ENCODE measurements at regions not wholly inside any gene's neighbourhood (a gene's known extent, or its start where the extent isn't known, plus 50 kb on each side); places are given as distances from the start of the nearest gene placed in this dataset.

DNA sequence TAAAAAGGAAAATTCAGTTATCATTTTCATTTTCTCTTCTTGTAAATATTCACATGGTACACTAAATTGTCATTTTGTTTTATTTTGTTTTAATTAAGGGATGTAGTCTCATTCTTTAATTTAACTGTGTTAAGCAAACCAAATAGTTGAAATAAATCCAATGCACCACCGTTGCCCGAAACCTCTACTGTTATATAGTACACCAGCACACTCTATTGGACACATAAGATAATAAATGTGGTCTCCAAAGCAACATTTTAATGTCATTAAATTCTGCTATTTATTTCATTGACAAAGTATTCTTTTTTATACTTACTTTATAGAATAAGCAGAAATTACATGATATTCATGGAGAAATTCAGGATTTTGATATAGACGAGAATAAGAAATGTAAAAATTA, 156.4 kb upstream of the FREM2 start:
- H3K4me3 Mint-ChIP-seq = no peak overlapping the region
- no peak overlapping the region for H3K27ac Mint-ChIP-seq
- DNase-seq = no peak
- ATAC-seq (replicated peaks in 1 of 2) = no peak
- no peaks in the 10 kb centered on the region for H3K4me1 Mint-ChIP-seq (ENCODE audit: low read depth)
- H3K27me3 Mint-ChIP-seq (ENCODE audit: low read depth) = no peaks in the 10 kb centered on the region
- H3K36me3 Mint-ChIP-seq (ENCODE audit: insufficient read depth in 2 of 2) = no peaks in the 10 kb centered on the region
- H3K9me3 Mint-ChIP-seq = no peaks in the 10 kb centered on the region

DNA sequence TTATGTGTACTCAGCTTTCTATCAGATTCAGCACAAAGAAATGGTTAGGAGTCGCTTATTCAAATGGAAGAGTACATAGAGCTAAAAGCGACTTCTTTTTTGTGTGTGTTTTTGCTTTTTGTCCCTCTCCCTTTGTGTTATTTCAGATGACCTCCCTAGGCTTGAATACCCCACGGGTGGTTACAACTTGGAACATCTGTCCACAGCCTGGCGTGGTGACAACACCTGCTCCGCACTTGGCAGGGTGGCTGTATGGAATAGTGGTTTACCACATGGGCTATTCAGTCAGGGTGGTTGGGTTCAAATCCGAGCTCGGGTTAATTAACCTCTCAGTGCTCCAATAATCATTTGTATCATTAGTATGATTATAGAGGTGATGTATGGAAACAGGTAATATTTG, 151.6 kb upstream of the FREM2 start:
- no peak overlapping the region for H3K27ac Mint-ChIP-seq
- H3K9me3 Mint-ChIP-seq = no peaks in the 10 kb centered on the region
- no peak overlapping the region for H3K4me3 Mint-ChIP-seq
- no peak for ATAC-seq (replicated peaks in 1 of 2)
- no peaks in the 10 kb centered on the region for H3K4me1 Mint-ChIP-seq (ENCODE audit: low read depth)
- H3K36me3 Mint-ChIP-seq (ENCODE audit: insufficient read depth in 2 of 2) = no peaks in the 10 kb centered on the region
- no peak for DNase-seq
- no peaks in the 10 kb centered on the region for H3K27me3 Mint-ChIP-seq (ENCODE audit: low read depth)

DNA sequence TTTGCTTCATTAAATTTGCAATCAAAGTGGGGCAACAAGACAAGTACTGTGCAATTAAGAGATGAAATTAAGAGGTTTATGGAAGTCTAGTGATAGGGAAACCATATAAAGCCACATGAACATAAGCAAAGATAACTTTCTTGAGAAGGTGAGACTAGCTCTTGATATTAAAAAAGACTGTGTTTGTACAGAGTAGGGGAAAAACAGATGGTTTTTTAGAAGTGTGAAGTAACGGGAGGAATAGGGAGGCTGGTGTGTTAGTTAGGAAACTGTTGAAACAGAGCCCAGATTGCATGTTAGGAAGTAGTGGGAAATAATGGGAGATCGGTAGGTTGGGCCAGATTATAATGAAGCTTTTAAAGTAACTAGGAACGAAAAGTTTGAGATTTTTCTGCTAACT, 149.8 kb upstream of the FREM2 start:
- Mint-ChIP-seq H3K9me3 (no peaks in the 10 kb centered on the region), H3K4me3 (no peak overlapping the region), H3K27me3 (ENCODE audit: low read depth) (no peaks in the 10 kb centered on the region), H3K36me3 (ENCODE audit: insufficient read depth in 2 of 2) (no peaks in the 10 kb centered on the region), H3K4me1 (ENCODE audit: low read depth) (no peaks in the 10 kb centered on the region), H3K27ac (no peak overlapping the region)
- no peak for ATAC-seq (replicated peaks in 1 of 2)
- no peak for DNase-seq

DNA sequence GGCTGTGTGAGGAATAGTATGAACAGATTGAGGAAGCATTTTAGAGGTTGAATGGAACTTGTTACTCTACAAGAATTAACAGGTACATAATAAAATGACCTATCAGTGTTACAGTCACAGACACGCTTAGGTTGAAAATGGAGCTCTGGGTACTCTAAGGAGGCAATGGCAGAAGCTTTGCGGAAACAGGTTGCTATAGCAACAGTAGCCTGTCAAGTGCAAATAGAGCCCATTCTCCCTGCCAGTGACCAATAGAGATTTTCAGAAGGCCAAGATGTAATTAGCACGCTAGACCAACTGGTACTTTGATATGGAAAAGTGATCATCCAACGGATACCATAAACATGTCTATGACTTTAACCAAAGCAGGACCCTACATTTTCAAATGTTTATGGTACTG, 148.5 kb upstream of the FREM2 start:
- Mint-ChIP-seq H3K27me3 (ENCODE audit: low read depth) (no peaks in the 10 kb centered on the region), H3K4me3 (no peak overlapping the region), H3K9me3 (no peaks in the 10 kb centered on the region), H3K27ac (no peak overlapping the region), H3K36me3 (ENCODE audit: insufficient read depth in 2 of 2) (no peaks in the 10 kb centered on the region), H3K4me1 (ENCODE audit: low read depth) (no peaks in the 10 kb centered on the region)
- ATAC-seq (replicated peaks in 1 of 2) (no peak), DNase-seq (no peak)

DNA sequence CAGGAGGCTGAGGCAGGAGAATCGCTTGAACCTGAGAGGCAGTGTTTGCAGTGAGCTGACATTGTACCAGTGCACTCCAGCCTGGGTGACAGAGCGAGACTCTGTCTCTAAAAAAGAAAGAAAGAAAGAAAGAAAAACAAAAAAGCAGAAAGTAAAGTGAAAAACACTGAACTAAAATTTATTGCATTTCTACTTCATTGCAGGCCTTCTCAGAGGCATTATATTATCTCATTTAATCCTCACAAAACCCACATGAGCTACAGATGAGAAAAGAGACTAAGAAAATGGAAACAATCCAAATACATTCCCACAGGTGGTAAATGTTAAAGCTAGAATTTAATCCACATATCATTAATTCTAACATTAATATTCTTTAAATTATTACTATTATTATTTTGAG, 147.2 kb upstream of the FREM2 start:
- Mint-ChIP-seq H3K27ac (no peak overlapping the region), H3K4me1 (ENCODE audit: low read depth) (no peaks in the 10 kb centered on the region), H3K36me3 (ENCODE audit: insufficient read depth in 2 of 2) (no peaks in the 10 kb centered on the region), H3K9me3 (no peaks in the 10 kb centered on the region), H3K4me3 (no peak overlapping the region), H3K27me3 (ENCODE audit: low read depth) (no peaks in the 10 kb centered on the region)
- DNase-seq (no peak), ATAC-seq (replicated peaks in 1 of 2) (no peak)

DNA sequence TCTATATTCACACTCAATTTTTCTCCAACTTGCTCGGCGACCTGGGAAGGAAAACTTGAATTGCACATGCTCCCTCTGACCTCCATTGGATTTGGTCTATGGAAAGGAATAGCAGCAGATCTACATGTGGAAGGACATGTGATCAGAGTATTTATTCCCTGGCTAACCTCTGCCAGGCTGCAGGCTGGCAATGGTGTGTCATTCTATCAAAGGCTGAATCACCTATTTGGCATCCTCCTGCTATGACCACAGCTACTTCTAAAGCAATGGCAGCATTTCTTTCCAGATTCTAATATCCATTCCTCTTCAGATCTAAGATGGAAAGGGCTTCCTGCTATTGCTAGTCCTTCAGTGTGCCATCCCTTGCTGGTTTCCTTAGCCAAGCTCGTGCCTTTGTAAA, 144.3 kb upstream of the FREM2 start:
- H3K36me3 Mint-ChIP-seq (ENCODE audit: insufficient read depth in 2 of 2) = no peaks in the 10 kb centered on the region
- H3K4me3 Mint-ChIP-seq = no peak overlapping the region
- H3K4me1 Mint-ChIP-seq (ENCODE audit: low read depth) = no peaks in the 10 kb centered on the region
- DNase-seq (no peak), ATAC-seq (replicated peaks in 1 of 2) (no peak)
- H3K27ac Mint-ChIP-seq = no peak overlapping the region
- H3K9me3 Mint-ChIP-seq = peaks cover 0 to 1% of the 10 kb centered on the region in 2 donors
- H3K27me3 Mint-ChIP-seq (ENCODE audit: low read depth) = no peaks in the 10 kb centered on the region

DNA sequence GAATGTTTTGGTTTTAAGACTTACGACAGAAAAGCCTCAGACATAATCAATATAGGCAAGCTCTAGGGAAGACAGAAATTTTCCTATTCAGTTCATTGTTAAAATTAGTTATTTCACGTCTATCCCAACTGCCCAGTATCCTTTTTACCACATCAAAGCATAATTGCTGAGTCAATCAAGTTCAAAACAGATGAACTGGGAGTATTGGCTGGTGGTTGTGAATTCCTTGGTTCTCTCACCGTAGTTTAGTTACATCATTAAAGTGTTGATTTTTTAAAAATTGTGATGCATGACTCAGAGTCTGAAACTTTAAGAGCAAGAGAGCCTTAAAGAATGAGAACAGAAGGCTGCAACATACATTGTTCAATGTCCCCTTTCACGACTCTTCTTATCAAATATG, 143.3 kb upstream of the FREM2 start:
- no peak for ATAC-seq (replicated peaks in 1 of 2)

DNA sequence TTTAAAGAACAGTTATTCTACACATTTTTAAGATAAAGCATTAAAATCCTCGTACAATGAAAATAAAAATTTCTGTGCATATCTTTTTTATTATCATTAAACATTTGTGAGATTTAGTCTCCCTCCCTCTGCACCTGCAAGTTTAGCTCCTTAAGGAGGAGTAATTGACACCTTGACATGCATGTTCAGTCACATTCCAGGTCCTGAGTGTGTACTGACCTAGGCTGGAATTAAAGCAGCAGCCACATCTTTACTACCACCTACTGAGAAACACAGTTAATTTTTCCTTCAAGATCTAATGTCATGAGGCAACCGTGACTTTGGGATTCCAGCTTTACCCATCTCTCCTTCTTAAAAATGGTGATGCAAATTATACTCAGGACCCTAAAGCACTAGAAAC, 123.1 kb upstream of the FREM2 start:
- no peak for ATAC-seq (replicated peaks in 1 of 2)
- DNase-seq = no peak
- Mint-ChIP-seq H3K9me3 (peaks cover 2 to 4% of the 10 kb centered on the region in 2 donors), H3K36me3 (ENCODE audit: insufficient read depth in 2 of 2) (no peaks in the 10 kb centered on the region), H3K4me3 (no peak overlapping the region), H3K4me1 (ENCODE audit: low read depth) (no peaks in the 10 kb centered on the region), H3K27me3 (ENCODE audit: low read depth) (no peaks in the 10 kb centered on the region), H3K27ac (no peak overlapping the region)

More for the DNA sequence above, 143.3 kb upstream of the FREM2 start:
- DNase-seq = no peak
- Mint-ChIP-seq H3K36me3 (ENCODE audit: insufficient read depth in 2 of 2) (no peaks in the 10 kb centered on the region), H3K27ac (no peak overlapping the region), H3K4me3 (no peak overlapping the region), H3K4me1 (ENCODE audit: low read depth) (no peaks in the 10 kb centered on the region), H3K9me3 (peaks cover 0 to 1% of the 10 kb centered on the region in 2 donors), H3K27me3 (ENCODE audit: low read depth) (no peaks in the 10 kb centered on the region)

DNA sequence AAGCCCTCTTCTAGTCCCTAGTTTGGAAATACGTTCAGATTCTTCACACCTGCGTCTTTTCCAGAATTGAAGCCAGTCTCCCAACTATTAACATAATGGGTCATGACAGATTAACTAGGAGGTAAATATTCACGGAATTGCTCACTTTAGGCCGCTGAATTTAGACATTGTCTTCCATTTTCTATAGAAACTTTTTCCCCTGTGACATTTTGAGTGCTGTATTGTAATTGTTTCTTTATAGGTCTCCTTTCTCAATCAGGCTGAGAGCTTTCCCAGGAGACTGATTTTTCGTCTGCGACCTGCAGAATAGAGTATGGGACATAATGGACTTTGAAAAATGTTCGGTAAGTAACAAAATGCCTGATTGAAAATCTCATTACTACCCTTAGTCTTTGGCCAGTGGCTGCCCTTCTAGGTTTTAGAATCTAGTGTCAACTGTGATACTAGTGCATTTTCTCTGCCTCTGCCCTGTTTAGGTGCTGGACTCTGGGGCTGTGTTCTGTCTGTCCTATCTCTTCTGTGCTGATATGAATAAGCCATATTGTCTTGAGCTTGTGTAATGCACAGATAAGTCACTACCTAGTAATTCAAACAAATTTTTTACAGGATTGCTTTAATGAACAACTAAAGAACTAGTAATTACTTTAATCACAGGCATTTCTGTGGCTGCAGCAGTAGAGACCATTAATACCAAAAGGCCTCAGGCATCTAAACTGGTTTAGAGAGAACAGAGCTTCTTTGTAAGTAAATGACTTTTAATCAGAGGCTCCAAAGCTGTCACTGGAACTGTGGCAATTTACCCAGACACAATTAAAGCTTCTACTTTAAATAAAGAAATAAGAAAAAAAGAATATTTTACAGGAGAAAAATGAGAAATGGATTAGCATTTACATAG, 122.4 kb upstream of the FREM2 start:
- peaks cover 2 to 4% of the 10 kb centered on the region in 2 donors for H3K9me3 Mint-ChIP-seq
- no peak for ATAC-seq (replicated peaks in 1 of 2)
- H3K4me1 Mint-ChIP-seq (ENCODE audit: low read depth) = no peaks in the 10 kb centered on the region
- H3K27me3 Mint-ChIP-seq (ENCODE audit: low read depth) = no peaks in the 10 kb centered on the region
- H3K4me3 Mint-ChIP-seq = no peak overlapping the region
- H3K27ac Mint-ChIP-seq = no peak overlapping the region
- no peak for DNase-seq
- no peaks in the 10 kb centered on the region for H3K36me3 Mint-ChIP-seq (ENCODE audit: insufficient read depth in 2 of 2)

DNA sequence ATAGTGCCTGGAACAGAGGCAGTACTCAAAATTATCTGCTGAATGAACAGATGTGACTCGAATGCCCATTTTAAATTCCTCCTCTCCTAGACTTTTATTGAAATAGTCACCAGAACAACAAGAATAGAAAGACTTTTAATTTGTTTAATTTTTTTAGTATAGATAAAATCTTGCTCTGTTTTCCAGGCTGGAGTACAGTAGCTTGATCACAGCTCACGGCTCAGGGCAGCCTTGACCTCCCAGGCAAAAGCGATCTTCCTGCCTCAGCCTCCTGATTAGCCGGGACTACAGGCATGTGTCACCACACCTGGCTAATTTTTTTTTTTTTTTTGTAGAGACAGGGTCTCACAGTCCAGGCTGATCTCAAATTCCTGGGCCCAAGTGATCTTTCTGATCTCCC, 120.9 kb upstream of the FREM2 start:
- H3K27ac Mint-ChIP-seq = no peak overlapping the region
- H3K9me3 Mint-ChIP-seq = peaks cover 4 to 6% of the 10 kb centered on the region in 2 donors
- no peaks in the 10 kb centered on the region for H3K4me1 Mint-ChIP-seq (ENCODE audit: low read depth)
- ATAC-seq (replicated peaks in 1 of 2) (no peak), DNase-seq (no peak)
- no peaks in the 10 kb centered on the region for H3K36me3 Mint-ChIP-seq (ENCODE audit: insufficient read depth in 2 of 2)
- H3K27me3 Mint-ChIP-seq (ENCODE audit: low read depth) = peaks cover 7% of the 10 kb centered on the region
- H3K4me3 Mint-ChIP-seq = no peak overlapping the region

DNA sequence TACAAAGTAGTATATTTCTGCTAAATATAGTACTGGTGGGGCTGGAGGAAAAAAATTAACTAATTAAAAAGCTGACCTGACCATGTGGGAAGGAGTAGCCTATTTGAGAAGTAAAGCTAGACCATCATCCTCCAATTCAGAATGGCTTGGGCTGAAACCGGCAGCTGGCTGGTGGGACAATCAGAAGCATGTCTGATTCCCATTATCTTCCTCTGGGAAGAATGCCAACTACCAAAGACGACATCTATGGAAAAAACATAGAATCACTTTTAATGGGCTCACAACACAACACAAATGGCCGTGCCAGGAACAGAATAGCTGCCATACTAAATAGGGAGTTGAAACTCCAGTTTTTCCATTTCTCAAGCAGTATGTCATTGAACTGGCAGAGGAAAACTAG, 120.4 kb upstream of the FREM2 start:
- H3K9me3 Mint-ChIP-seq = peaks cover 4 to 6% of the 10 kb centered on the region in 2 donors
- H3K36me3 Mint-ChIP-seq (ENCODE audit: insufficient read depth in 2 of 2) = no peaks in the 10 kb centered on the region
- no peak overlapping the region for H3K4me3 Mint-ChIP-seq
- no peak overlapping the region for H3K27ac Mint-ChIP-seq
- no peaks in the 10 kb centered on the region for H3K4me1 Mint-ChIP-seq (ENCODE audit: low read depth)
- DNase-seq (no peak), ATAC-seq (replicated peaks in 1 of 2) (no peak)
- H3K27me3 Mint-ChIP-seq (ENCODE audit: low read depth) = peaks cover 7% of the 10 kb centered on the region

DNA sequence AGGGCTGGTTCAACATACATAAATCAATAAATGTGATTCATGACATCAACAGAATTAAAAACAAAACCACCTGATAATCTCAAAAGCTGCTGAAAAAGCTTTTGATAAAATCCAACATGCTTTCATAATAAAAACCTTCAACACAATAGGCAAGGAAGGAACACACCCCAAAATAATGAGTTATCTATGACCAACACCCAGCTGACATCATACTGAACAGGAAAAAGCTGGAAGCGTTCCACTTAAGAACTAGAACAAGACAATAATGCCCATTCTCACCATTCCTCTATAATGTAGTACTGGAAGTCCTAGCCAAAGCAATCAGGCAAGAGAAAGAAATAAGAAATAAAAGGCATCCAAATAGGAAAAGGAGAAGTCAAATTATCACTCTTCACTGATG, 116.2 kb upstream of the FREM2 start:
- Mint-ChIP-seq H3K36me3 (ENCODE audit: insufficient read depth in 2 of 2) (no peaks in the 10 kb centered on the region), H3K27me3 (ENCODE audit: low read depth) (peaks cover 7% of the 10 kb centered on the region), H3K9me3 (peaks cover 1 to 4% of the 10 kb centered on the region in 2 donors), H3K4me3 (no peak overlapping the region), H3K27ac (no peak overlapping the region), H3K4me1 (ENCODE audit: low read depth) (no peaks in the 10 kb centered on the region)
- DNase-seq (no peak), ATAC-seq (replicated peaks in 1 of 2) (no peak)

DNA sequence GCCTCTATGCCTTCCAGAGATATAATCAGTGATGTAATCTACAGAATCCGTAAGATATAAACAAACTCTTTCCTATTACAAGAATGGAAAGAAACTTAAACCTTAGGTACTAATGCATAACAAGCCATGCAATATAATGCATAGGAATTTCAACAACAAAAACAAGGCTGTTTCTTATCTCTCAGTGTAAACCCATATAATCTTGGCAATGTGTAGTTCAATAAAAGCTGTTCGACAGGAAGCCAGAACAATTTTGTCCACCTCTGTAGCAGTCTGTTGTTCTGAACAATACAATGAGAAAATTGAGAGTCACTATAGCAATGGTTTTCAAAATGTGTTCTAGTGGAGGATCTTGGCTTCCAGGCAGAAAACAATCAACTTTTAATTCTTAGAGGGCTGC, 111.5 kb upstream of the FREM2 start:
- Mint-ChIP-seq H3K9me3 (peaks cover 0 to 2% of the 10 kb centered on the region in 2 donors), H3K4me1 (ENCODE audit: low read depth) (no peaks in the 10 kb centered on the region), H3K36me3 (ENCODE audit: insufficient read depth in 2 of 2) (no peaks in the 10 kb centered on the region), H3K27ac (no peak overlapping the region), H3K4me3 (no peak overlapping the region), H3K27me3 (ENCODE audit: low read depth) (no peaks in the 10 kb centered on the region)
- ATAC-seq (replicated peaks in 1 of 2) (no peak), DNase-seq (no peak)

DNA sequence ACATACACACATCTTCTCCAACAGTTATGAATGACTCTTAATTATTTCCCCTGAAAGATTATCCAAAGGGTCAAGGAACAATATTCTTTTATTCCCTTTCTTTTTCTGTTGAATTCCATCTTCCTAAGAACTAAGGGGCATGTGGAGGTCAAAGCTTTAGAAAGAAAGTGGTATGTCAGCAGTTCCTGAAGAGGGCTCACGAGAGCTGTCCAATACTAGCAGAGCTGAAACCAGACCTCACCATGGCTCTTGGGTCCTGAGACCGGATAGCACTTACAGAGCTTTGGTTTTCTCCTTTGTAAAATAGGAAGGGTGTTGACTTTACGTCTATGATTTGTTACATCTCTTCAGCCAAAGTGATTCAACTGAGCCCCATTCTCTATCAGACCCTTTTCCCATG, 109.8 kb upstream of the FREM2 start:
- Mint-ChIP-seq H3K9me3 (peaks cover 0 to 2% of the 10 kb centered on the region in 2 donors), H3K27me3 (ENCODE audit: low read depth) (no peaks in the 10 kb centered on the region), H3K4me1 (ENCODE audit: low read depth) (no peaks in the 10 kb centered on the region), H3K27ac (no peak overlapping the region), H3K4me3 (no peak overlapping the region), H3K36me3 (ENCODE audit: insufficient read depth in 2 of 2) (no peaks in the 10 kb centered on the region)
- ATAC-seq (replicated peaks in 1 of 2) = no peak
- DNase-seq = no peak
